G401 (cell line): ENCODE measurements at regions not wholly inside any gene's neighbourhood (a gene's known extent, or its start where the extent isn't known, plus 50 kb on each side); places are given as distances from the start of the nearest gene placed in this dataset.
"Not testable (repeated sequence)": the region's sequence is repeated elsewhere in the genome, so short reads cannot be mapped to it uniquely, and the experiment has no call there.

Experiments used
- DNase-seq: peaks from one replicate; pipeline ENCODE4 v3.0.0-alpha.2; 2015; ENCODE audit warnings: low spot score
- in situ Hi-C: cut with HindIII; loops from 2 replicates; pipeline ENCODE4 v1.10.0; 2016; ENCODE audit warnings: low sequenced_read_pairs, mixed read lengths

GRCh38 chr6:104462811-104463599, 396.7 kb downstream of the HACE1 start:
- in situ Hi-C loops, result no loop called here
- DNase-seq, result no peak

DNA sequence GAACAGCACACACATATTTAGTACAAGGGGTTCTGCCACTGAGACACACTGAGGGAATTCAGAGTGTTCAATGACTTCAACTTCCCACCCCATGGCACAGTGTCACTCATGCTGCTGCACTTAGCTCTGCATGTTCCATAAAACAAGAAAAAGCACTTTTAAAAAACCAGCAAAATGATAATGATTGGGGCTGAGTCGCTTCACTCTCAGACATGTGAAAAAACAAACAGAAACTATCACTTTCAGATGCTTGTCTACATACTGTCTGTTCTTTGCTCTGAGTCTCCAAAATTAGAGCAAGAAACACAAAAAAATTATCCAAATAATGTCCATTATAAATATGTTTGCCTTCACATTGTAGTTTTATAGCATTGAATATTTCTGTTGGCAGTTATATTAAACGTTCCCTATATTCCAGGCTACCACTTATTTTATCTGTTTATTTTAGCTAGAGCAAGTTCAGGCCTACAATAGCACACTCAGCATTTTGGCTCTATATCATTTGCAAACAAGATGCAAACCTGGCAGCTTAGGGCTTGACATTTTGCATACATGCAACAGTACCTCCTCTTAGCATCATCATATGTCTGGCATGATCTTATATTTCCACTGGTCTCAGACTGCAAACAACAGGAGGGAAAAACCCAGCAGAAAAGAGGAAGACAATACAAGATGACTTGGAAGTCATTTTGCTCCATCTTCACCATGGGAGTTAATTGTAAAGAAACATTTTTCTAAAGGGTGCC, 398.8 kb downstream of the HACE1 start:
- in situ Hi-C loops, result no loop called here

DNA sequence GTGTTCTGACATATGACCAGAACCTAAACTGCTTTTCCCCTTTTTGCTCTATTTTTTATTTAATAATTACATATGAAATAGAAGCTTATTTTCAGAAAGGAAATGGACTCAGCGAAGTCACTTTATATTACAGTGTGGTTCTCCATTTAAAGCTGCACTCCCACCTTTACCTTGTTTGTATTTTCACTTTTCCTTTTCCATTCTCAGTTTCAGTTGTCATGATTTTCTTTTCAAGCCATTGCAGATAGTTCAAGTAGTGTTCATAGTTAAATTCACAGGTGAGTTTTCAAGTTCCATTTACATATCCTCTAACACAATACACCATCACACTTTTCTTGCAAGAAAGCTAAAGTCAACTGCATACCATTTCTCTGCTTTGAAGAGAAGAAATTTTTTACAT, 400.2 kb downstream of the HACE1 start:
- in situ Hi-C loops, result no loop called here
- no peak for DNase-seq

More for the DNA sequence above, 398.8 kb downstream of the HACE1 start:
- no peak for DNase-seq

GRCh38 chr6:104449918-104450317, 409.8 kb downstream of the HACE1 start:
- DNase-seq, result no peak
- in situ Hi-C loops, result no loop called here

DNA sequence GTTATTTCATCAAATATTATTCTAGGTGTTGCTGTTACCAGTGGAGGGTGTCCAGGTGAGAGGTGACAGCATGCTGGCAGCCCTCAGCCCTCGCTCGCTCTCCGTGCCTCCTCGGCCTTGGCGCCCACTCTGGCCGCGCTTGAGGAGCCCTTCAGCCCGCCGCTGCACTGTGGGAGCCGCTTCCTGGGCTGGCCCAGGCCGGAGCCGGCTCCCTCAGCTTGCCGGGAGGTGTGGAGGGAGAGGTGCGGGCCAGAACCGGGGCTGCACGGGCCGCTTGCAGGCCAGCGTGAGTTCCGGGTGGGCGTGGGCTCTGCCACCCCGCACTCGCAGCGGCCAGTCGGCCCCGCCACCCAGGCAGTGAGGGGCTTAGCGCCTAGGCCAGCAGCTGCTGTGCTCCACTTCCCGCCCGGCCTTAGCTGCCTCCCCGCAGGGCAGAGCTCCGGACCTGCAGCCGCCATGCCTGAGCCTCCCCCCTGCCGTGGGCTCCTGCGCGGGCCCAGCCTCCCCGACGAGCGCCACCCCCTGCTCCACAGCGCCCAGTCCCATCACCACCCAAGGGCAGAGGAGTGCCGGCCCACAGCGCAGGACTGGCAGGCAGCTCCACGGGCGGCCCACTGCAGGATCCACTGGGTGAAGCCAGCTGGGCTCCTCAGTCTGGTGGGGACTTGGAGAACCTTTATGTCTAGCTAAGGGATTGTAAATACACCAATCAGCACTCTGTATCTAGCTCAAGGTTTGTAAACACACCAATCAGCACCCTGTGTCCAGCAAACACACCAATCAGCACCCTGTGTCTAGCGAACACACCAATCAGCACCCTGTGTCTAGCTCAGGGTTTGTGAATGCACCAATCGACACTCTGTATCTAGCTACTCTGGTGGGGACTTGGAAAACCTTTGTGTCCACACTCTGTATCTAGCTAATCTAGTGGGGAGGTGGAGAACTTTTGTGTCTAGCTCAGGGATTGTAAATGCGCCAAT, 413.3 kb downstream of the HACE1 start:
- in situ Hi-C loops, DNase-seq: not testable (repeated sequence)

DNA sequence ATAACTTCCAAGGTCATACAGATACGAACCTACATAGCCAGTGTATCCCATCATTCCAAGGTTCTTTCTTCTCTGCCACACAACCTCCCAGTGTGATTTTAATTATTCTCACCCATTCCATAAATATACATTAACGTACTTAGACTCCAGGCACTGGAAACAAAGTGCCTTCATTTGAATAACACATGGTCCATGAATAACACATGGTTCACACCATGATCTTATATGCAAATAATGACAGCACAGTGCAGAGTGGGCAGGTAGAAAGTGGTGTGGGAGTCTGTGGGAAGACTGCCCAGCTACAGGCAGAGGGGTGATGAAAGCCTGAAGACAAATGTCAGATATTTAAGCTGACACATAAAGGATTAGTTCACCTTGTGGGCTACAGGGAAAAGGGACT, 425.2 kb downstream of the HACE1 start:
- in situ Hi-C loops, result no loop called here
- DNase-seq, result no peak

- DNase-seq, result no peak
- in situ Hi-C loops, result no loop called here
Observed at GRCh38 chr6:104431096-104431495, 428.6 kb downstream of the HACE1 start.

DNA sequence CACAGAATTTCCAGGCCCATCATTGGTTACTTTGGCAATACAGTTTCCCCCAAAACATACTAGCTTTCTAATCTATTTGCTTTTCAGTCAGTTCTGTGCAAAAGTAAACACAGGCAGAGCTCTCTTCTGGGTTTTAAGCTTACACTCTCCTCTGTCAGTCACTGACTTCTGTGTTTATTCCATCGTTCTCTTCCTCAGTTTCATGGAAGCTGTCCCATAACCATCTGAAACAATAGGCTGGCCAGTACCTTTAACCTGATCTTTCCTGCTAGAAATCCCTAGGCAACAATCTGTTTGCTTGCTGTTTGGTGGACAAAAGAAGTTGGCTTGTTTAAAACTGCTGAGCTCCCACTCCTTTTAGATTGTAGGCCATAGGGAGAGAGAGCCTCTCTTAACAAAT, 431.5 kb downstream of the HACE1 start:
- in situ Hi-C loops, result no loop called here
- DNase-seq, result no peak

GRCh38 chr6:104423691-104424090, 436.0 kb downstream of the HACE1 start:
- DNase-seq, result no peak
- in situ Hi-C loops, result no loop called here

DNA sequence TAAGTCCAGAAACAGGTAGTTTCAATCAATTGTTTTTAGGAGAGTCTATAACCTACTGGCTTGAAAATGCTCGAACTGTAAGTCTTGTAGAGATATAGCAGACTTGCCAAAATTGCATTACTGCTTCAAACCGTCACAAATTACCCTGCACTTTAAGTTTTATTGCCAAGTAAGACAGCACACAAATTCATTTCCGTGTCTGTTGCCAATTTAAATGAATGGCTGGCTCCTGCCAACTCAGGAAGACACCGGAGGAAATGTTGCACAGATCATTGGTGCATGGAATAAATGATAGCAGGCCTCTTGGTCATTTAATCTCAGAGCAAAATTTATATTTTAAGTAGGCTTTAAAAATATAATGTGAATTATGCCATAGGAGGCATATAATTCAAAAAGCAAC, 438.1 kb downstream of the HACE1 start:
- DNase-seq, result no peak
- in situ Hi-C loops, result no loop called here

- in situ Hi-C loops, result no loop called here
- no peak for DNase-seq
Observed at GRCh38 chr6:104418839-104419238, 440.9 kb downstream of the HACE1 start.

DNA sequence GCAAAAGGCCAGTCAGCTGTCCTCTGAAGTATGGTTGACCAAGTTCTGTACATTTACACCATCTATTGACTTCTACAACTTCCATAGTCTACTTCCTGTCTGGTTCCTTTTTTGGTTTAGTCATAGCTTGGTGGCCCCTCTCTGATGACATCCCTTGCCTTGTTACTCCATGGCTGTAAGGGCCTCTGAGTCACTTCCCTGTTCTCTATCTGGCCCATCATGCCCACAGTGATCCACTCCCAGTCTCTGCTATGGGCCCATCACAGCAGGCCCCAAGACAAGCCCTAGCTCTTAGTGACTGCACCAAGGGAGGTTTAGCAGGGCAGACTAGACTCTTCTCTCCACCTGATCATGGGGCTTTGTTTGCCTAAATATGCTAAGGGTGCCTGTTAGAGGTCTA, 441.6 kb downstream of the HACE1 start:
- no peak for DNase-seq
- in situ Hi-C loops, result no loop called here

- no peak for DNase-seq
- in situ Hi-C loops, result no loop called here
Observed at GRCh38 chr6:104414723-104415122, 445.0 kb downstream of the HACE1 start.

- no peak for DNase-seq
- in situ Hi-C loops, result no loop called here
Observed at GRCh38 chr6:104413767-104414166, 446.0 kb downstream of the HACE1 start.

- in situ Hi-C loops, result no loop called here
- DNase-seq, result no peak
Observed at GRCh38 chr6:104411302-104411701, 448.4 kb downstream of the HACE1 start.

- DNase-seq, result no peak
- in situ Hi-C loops, result no loop called here
Observed at GRCh38 chr6:104409913-104410312, 449.8 kb downstream of the HACE1 start.

- no peak for DNase-seq
- in situ Hi-C loops, result no loop called here
Observed at GRCh38 chr6:104407957-104408356, 451.8 kb downstream of the HACE1 start.

GRCh38 chr6:104404377-104404776, 455.3 kb downstream of the HACE1 start:
- in situ Hi-C loops, result no loop called here
- DNase-seq, result no peak

- in situ Hi-C loops, result no loop called here
- DNase-seq, result no peak
Observed at GRCh38 chr6:104402572-104402971, 457.1 kb downstream of the HACE1 start.

DNA sequence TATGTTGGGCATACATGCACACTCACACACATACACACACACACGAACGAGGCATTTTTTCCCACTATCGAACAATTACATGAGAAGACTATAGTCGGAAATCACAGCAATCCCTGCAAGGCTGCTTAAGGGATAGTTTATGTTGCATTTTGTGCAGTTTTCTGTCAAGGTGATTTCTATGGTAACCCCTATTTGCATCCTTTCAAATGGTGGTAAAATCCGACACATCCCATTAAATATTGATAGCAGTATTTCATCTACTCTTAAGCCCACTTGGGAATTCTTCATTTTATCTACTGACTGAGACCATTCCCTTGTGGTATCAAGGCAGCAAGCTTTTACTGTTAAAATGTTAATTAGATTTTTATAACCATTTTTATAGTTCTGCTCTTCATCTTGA, 457.8 kb downstream of the HACE1 start:
- in situ Hi-C loops, result no loop called here
- no peak for DNase-seq
